ENCODE measurements at regions not wholly inside any gene's neighbourhood (a gene's known extent, or its start where the extent isn't known, plus 50 kb on each side); places are given as distances from the start of the nearest gene placed in this dataset.

GRCh38 chr2:150887926-150888325 lies 373.7 kb downstream of the RBM43 start:
- no peak for DNase-seq

DNA sequence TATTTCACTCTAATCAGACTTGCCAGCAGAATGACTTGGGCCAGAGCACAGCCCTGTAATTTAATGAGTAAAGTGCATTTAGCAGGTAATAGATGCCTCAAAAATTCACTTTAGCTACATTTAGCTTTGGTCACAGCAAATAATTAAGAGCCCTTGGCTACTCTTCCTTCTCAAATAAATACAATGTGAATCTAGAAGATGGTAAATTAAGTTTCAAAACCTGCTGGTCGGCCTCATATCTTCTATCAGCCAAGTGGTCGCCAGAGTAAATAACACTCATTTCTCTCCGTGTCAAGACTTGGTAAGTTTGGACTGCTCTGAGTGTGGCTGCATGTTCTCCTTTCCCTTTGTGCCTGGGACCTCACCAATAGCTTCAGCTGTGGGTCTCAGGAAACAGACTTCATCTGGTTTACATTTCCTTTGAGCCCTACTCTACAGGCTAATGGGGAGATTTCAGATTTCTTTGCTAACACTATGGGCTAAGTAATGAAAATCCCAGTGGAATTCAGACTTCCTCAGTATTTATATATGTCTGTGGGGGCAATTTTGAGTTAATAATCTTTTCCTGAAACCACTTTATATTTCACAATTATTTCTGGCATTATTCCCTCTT lies 375.8 kb downstream of the RBM43 start:
- DNase-seq = no peak

DNA sequence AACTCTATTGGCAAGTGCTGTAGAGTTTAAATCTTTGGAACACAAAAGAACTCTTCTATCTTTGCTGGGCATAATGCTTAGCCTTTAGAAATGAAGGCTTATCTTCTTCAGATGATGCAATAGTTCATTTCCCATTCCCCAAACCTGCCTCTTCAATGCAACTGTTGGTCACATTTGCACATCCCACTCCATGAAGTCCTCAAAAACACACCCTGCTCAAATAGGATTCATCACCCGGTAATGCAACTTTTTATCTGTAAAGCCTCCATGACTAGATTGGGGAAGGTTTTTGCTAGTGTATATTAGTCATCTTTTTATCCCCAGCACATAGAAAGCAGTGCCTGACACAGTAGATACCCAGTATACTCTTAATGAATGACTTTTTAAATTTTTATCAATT lies 376.4 kb downstream of the RBM43 start:
- DNase-seq = no peak

DNA sequence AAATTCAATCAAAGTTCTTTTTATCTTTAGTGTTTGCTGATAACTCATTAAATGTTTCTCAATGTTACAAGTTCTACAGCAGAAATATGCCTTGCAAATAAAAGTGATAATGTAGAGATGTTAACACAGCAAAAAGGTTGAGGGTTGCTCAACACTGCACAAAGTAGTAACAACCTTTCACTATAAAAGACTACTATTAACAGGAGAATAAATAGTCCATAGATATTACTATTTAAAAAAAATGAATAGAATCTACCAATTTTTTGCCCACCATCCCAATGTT lies 378.1 kb downstream of the RBM43 start:
- no peak for DNase-seq

- no peak for DNase-seq
Measured at GRCh38 chr2:150882751-150883612, 378.7 kb downstream of the RBM43 start.

- no peak for DNase-seq
Measured at GRCh38 chr2:150880986-150881385, 380.7 kb downstream of the RBM43 start.

GRCh38 chr2:150878356-150878755 lies 383.3 kb downstream of the RBM43 start:
- DNase-seq = no peak

GRCh38 chr2:150876251-150876950 lies 385.3 kb downstream of the RBM43 start:
- no peak for DNase-seq

GRCh38 chr2:150873396-150873772 lies 385.9 kb upstream of the RND3 start:
- no peak for DNase-seq

- no peak for DNase-seq
Measured at GRCh38 chr2:150872756-150873395, 385.4 kb upstream of the RND3 start.

- DNase-seq = no peak
Measured at GRCh38 chr2:150866431-150866830, 379.0 kb upstream of the RND3 start.

DNA sequence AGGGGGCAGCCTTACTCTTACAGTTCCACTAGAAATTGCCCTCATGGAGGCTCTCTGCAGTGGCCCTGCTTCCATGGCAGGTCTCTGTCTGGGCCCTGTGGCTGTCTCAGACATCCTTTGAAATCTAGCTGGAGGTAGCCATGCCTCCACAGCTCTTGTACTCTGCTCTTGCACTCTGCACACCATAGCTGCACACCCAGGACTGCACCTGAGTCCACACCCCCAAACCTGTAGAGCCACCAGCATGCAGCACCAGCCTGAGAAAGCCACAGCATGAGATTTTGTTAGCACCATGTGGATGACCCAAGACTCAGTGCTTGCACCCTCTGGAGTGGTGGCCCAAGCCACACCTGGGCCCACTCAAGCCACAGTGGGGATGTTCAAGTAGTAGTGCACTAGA lies 376.2 kb upstream of the RND3 start:
- DNase-seq = no peak

DNA sequence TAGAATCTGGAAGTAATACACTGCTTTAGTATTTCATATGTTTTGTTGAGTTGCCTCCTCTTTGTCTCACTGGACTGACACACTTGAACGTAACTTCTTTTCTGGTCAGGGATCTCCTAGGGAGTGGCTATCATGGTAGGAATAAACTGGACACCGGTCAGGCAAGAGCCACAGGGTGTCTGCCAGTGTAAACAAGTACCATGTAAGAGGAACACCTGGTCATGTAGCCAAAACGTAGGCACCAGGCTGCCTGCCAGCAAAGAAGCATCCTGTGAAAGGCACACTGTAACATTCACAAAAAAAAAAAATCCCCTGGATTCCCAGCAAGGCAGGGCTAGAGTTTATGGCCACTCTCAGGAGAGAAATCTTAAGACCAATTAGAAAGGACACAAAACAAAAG lies 372.8 kb upstream of the RND3 start:
- DNase-seq = no peak

- no peak for DNase-seq
Measured at GRCh38 chr2:150859877-150860276, 372.4 kb upstream of the RND3 start.

- no peak for DNase-seq
Measured at GRCh38 chr2:150859162-150859561, 371.7 kb upstream of the RND3 start.

DNA sequence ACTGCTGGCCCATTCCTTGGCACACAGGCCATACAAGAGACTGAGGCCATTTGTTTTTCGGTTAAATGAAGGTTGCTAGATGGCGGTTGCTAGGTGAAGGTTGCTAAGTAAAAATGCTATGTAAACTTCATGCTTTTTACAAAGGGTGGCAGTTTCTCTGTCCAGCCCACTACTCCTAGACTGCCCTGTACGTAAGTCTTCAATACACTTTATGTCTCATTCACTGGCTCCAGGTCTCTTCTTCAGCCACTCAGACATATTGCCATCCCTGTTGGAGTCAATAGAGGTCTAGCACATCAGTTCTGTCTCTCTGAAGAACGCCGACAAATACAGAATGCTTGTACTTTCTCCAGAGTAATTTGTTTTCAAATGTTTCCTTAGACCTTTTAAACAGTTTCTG lies 370.9 kb upstream of the RND3 start:
- DNase-seq = no peak

- no peak for DNase-seq
Measured at GRCh38 chr2:150856596-150857281, 369.3 kb upstream of the RND3 start.

DNA sequence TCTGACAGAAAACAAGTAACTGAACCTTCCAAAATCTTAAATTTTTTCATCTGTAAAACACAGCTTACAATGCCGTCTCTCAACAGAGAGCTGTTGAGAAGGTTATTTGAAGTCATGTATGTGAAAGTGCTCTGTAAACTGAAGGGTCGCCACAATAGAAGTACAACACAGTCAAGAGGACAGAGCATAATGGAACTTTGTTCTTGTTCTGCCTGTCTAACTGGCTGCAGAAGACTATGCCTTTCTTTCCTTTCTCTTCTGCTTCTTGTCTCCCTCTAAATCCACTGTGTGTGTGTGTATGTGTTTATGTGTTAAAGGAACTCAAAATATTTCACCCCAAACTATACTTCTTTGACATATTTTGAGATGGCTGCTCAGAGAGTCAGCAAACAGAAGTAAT lies 365.8 kb upstream of the RND3 start:
- DNase-seq = no peak

DNA sequence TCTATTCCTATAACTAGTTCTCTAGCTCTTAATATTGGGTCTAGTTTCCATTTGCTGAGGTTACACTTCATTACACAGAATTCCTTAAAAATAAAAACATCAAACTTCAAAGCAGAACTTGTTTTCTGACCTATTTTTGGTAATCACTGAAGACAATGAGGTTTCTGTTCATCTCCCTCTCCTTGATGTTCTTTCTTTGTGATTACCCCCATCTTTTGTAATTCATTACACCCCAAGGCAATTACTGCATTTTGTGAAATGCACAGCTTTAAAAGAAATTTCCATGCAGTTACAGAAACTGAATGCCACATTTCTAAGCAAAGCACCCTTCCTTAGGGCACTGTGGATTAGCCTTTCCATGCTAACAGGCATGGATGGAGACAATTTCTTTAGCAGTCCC lies 363.2 kb upstream of the RND3 start:
- no peak for DNase-seq

DNA sequence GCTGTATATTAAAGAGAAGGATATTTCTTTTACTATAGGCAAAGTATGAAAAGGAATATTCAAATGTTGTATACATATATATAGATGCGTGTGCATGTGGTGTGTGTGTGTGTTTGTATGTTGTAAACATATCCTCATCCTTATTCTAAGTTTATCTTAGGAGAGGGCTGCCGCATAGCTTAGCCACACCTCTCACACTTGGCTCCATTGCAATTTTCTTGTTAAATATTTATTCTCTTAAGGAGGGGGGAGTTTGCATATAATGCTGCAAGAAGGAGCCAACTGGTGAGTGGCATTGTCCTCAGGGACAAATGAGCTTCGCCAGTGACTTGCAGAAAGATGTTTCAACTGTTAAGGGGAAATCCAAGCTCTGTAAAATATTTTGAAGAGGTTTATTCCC lies 360.1 kb upstream of the RND3 start:
- no peak for DNase-seq

- DNase-seq = no peak
Measured at GRCh38 chr2:150846691-150847090, 359.2 kb upstream of the RND3 start.

GRCh38 chr2:150832686-150833085 lies 345.2 kb upstream of the RND3 start:
- no peak for DNase-seq

DNA sequence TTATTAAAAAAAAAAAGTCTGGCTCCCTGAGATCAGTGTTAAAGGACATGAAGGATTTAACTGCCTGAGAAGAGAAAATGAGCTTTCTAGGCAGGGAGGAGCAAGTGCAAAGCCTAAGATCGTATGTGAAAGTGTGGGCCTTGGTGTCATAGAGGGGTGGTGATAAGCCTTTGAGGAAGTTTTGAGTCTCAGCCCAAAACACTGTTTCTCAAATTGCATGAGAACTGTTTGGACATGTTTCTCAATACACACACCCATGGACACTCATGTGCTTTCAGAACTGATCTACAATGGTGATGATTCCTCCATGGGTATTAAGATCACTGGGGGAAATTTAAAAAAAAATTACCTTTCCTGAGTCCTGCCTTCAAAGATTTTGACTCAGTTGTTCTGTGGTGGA lies 336.7 kb upstream of the RND3 start:
- no peak for DNase-seq

Measured in activated T-cell treated with anti-CD3 and anti-CD28 coated beads, Interleukin-2, amount 50 U/mL, for 48 hours (primary cell).